ENCODE measurements at regions not wholly inside any gene's neighbourhood (a gene's known extent, or its start where the extent isn't known, plus 50 kb on each side); places are given as distances from the start of the nearest gene placed in this dataset.

DNA sequence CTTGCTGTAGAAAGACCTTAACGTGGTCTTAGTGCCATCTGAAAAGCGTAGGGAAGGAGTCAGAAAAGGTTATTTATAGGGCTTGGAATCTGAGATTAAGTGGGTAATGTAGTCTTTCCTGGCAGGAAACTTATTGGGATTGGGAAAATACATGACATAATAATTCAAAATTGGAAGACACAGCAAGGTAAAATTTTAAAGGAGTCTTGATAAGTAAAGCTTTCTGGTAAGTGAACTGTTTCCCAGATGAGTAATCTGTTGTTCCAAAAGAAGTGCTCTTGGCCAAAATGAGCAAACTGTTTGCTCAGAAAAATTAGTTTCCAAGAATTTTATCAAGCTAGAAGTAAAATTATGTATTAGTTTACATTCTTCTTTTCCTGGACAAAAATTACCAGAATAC lies 149.3 kb upstream of the TMTC2 start:
- H3K4me3 ChIP-seq = no peak overlapping the region
- H3K27me3 ChIP-seq = no peaks in the 10 kb centered on the region
- H3K27ac ChIP-seq = no peak overlapping the region
- DNase-seq = no peak
- intact Hi-C loops (cut with DNase I) = no loop called here
- WGBS, 4 donors = 59 to 89% (median 64%) methylated on average over 2 of the region's 2 CpGs
- no peaks in the 10 kb centered on the region for H3K36me3 ChIP-seq (replicated peaks in 1 of 2)
- TF ChIP-seq, protein P1, sequence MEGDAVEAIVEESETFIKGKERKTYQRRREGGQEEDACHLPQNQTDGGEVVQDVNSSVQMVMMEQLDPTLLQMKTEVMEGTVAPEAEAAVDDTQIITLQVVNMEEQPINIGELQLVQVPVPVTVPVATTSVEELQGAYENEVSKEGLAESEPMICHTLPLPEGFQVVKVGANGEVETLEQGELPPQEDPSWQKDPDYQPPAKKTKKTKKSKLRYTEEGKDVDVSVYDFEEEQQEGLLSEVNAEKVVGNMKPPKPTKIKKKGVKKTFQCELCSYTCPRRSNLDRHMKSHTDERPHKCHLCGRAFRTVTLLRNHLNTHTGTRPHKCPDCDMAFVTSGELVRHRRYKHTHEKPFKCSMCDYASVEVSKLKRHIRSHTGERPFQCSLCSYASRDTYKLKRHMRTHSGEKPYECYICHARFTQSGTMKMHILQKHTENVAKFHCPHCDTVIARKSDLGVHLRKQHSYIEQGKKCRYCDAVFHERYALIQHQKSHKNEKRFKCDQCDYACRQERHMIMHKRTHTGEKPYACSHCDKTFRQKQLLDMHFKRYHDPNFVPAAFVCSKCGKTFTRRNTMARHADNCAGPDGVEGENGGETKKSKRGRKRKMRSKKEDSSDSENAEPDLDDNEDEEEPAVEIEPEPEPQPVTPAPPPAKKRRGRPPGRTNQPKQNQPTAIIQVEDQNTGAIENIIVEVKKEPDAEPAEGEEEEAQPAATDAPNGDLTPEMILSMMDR (IDR thresholded peaks at IDR 0.05) = no peak
- TF ChIP-seq POLR2A (IDR thresholded peaks at IDR 0.05) = no peak
- no peaks in the 10 kb centered on the region for H3K9me3 ChIP-seq (replicated peaks in 1 of 3)
- H3K4me1 ChIP-seq (replicated peaks in 1 of 2) = no peaks in the 10 kb centered on the region

GRCh38 chr12:82554529-82554928 lies 132.2 kb upstream of the TMTC2 start:
- 39 to 50% (median 41%) methylated on average over 2 of the region's 2 CpGs for WGBS, 4 donors
- no peak for DNase-seq
- intact Hi-C loops (cut with DNase I) = no loop called here
- Histone ChIP-seq H3K9me3 (replicated peaks in 1 of 3) (peaks cover 0 to 7% (median 0%) of the 10 kb centered on the region in 3 donors), H3K4me3 (no peak overlapping the region), H3K36me3 (replicated peaks in 1 of 2) (no peaks in the 10 kb centered on the region), H3K27me3 (no peaks in the 10 kb centered on the region), H3K27ac (no peak overlapping the region), H3K4me1 (replicated peaks in 1 of 2) (no peaks in the 10 kb centered on the region)
- TF ChIP-seq, protein P1 (IDR thresholded peaks at IDR 0.05) = no peak
- TF ChIP-seq POLR2A (IDR thresholded peaks at IDR 0.05) = no peak

DNA sequence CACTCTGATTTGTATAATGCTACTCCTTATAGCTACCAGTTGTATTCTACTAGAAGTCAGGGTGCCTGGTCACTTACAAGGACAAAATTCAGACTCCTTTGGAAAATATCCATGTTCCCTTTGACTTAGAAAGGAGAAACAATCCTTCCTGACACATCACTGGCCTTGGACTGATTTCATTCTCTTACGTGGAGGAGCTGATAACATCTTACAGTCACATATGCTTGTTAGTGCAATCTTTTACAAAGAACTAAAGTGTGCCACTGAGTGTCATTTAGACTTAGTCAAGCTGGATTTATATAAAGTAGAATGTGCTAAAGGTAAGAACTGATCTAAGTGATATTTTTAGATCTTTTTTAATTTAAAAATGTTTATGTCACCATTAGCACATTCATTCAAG lies 131.0 kb upstream of the TMTC2 start:
- H3K9me3 ChIP-seq (replicated peaks in 1 of 3) = peaks cover 0 to 7% (median 0%) of the 10 kb centered on the region in 3 donors
- H3K27ac ChIP-seq = no peak overlapping the region
- no peaks in the 10 kb centered on the region for H3K36me3 ChIP-seq (replicated peaks in 1 of 2)
- DNase-seq = peak in 2 of 7 donors; percentile 39
- no peaks in the 10 kb centered on the region for H3K27me3 ChIP-seq
- WGBS, 4 donors = 0 to 16% (median 14%) methylated on average over 1 of the region's 1 CpG
- H3K4me3 ChIP-seq = no peak overlapping the region
- intact Hi-C loops (cut with DNase I) = no loop called here
- TF ChIP-seq, protein P1 (IDR thresholded peaks at IDR 0.05) = no peak
- no peak for TF ChIP-seq POLR2A (IDR thresholded peaks at IDR 0.05)
- H3K4me1 ChIP-seq (replicated peaks in 1 of 2) = no peaks in the 10 kb centered on the region

GRCh38 chr12:82565966-82566365 lies 120.7 kb upstream of the TMTC2 start:
- WGBS, 4 donors = 26 to 53% (median 29%) methylated on average over 1 of the region's 1 CpG
- H3K27me3 ChIP-seq = no peaks in the 10 kb centered on the region
- no peaks in the 10 kb centered on the region for H3K4me1 ChIP-seq (replicated peaks in 1 of 2)
- H3K27ac ChIP-seq = no peak overlapping the region
- H3K36me3 ChIP-seq (replicated peaks in 1 of 2) = no peaks in the 10 kb centered on the region
- H3K9me3 ChIP-seq (replicated peaks in 1 of 3) = no peaks in the 10 kb centered on the region
- no peak for DNase-seq
- no peak overlapping the region for H3K4me3 ChIP-seq
- TF ChIP-seq, protein P1 (IDR thresholded peaks at IDR 0.05) = no peak
- no peak for TF ChIP-seq POLR2A (IDR thresholded peaks at IDR 0.05)
- intact Hi-C loops (cut with DNase I) = no loop called here
